ENCODE measurements at regions not wholly inside any gene's neighbourhood (a gene's known extent, or its start where the extent isn't known, plus 50 kb on each side); places are given as distances from the start of the nearest gene placed in this dataset.

DNA sequence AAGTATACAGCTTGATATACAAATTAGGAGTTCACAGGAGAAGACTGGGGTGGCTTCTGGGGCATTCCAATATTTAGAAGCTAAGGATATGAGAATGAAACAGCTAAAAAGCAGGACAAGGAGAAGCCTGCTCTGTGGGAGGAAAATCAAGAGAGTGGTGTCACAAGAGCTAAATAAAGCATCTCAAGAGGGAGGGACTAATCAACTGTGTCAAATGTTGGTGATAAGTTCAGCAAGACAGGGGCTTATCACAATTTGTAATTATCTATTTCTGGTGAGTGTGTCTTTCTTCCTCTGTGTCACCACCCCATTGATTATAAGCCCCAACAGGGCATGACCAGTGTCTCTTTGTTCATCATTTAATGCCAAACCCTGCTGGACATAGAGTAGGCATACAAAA lies 295.8 kb upstream of the DUSP10 start:
- no peak overlapping the region for H3K9ac ChIP-seq (ENCODE audit: low read length in 3 of 3)
- TF ChIP-seq, protein P1, sequence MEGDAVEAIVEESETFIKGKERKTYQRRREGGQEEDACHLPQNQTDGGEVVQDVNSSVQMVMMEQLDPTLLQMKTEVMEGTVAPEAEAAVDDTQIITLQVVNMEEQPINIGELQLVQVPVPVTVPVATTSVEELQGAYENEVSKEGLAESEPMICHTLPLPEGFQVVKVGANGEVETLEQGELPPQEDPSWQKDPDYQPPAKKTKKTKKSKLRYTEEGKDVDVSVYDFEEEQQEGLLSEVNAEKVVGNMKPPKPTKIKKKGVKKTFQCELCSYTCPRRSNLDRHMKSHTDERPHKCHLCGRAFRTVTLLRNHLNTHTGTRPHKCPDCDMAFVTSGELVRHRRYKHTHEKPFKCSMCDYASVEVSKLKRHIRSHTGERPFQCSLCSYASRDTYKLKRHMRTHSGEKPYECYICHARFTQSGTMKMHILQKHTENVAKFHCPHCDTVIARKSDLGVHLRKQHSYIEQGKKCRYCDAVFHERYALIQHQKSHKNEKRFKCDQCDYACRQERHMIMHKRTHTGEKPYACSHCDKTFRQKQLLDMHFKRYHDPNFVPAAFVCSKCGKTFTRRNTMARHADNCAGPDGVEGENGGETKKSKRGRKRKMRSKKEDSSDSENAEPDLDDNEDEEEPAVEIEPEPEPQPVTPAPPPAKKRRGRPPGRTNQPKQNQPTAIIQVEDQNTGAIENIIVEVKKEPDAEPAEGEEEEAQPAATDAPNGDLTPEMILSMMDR (IDR thresholded peaks at IDR 0.05; ENCODE audit: borderline replicate concordance, extremely low read depth, insufficient read depth): no peak
- H3K27me3 ChIP-seq (ENCODE audit: control insufficient read depth, insufficient read depth, low read length): no peaks in the 10 kb centered on the region
- intact Hi-C loops (cut with DNase I): no loop called here
- no peak for DNase-seq
- no peaks in the 10 kb centered on the region for H3K9me3 ChIP-seq (ENCODE audit: control insufficient read depth in 2 of 3, insufficient read depth in 1 of 3, low read length in 3 of 3)
- no peaks in the 10 kb centered on the region for H3K36me3 ChIP-seq (ENCODE audit: control insufficient read depth in 2 of 3, insufficient read depth in 3 of 3, low read length in 3 of 3)
- no peaks in the 10 kb centered on the region for H3K4me1 ChIP-seq (ENCODE audit: control insufficient read depth in 2 of 3, insufficient read depth in 2 of 3, low read depth in 1 of 3, low read length in 3 of 3)
- no peak for FAIRE-seq
- no peak overlapping the region for H3K4me3 ChIP-seq (ENCODE audit: low read length in 3 of 3)
- no peak overlapping the region for H3K27ac ChIP-seq (ENCODE audit: low read depth in 2 of 2, low read length in 2 of 2)

DNA sequence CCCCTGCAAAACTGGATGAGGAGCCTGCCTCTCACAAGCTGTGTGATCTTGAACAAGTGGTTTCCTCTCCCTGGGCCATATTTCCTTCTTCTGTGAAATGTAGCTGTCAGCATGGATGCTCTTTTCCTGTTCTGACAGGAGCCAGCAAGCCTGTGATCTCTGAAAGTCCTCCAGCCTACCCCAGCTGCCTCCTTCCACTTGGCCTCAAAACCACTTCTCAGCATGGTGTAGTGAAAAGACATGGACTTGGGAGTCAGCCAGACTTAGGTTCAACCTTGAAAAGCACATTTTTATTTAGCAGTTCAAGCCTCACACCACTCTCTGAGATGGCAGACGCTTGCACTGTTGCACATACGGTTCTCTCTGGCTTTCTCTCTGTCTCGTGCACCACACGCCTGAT lies 292.9 kb upstream of the DUSP10 start:
- H3K4me1 ChIP-seq (ENCODE audit: control insufficient read depth in 2 of 3, insufficient read depth in 2 of 3, low read depth in 1 of 3, low read length in 3 of 3): no peaks in the 10 kb centered on the region
- FAIRE-seq: no peak
- H3K27me3 ChIP-seq (ENCODE audit: control insufficient read depth, insufficient read depth, low read length): no peaks in the 10 kb centered on the region
- no peaks in the 10 kb centered on the region for H3K36me3 ChIP-seq (ENCODE audit: control insufficient read depth in 2 of 3, insufficient read depth in 3 of 3, low read length in 3 of 3)
- H3K27ac ChIP-seq (ENCODE audit: low read depth in 2 of 2, low read length in 2 of 2): no peak overlapping the region
- no peak for DNase-seq
- TF ChIP-seq, protein P1 (IDR thresholded peaks at IDR 0.05; ENCODE audit: borderline replicate concordance, extremely low read depth, insufficient read depth): no peak
- H3K4me3 ChIP-seq (ENCODE audit: low read length in 3 of 3): no peak overlapping the region
- no peak overlapping the region for H3K9ac ChIP-seq (ENCODE audit: low read length in 3 of 3)
- no peaks in the 10 kb centered on the region for H3K9me3 ChIP-seq (ENCODE audit: control insufficient read depth in 2 of 3, insufficient read depth in 1 of 3, low read length in 3 of 3)
- intact Hi-C loops (cut with DNase I): no loop called here

DNA sequence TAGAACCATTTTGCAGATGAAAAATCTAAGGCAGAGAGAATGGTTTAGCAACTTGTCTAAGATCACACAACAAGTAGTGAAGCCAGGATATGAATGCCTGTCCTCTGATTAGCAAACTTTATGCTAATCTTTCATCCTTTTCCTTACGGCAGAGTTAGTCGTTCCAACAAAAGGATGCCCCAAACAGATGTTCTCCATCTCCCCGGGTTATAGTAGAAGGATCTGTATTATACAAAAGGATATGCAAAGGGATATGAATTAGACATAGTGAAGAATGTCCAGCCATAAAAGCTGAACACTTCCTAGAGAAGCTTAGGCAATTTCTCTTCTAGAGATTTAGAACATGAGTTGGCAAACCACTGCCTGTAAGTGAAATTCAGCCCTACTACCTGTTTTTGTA lies 291.6 kb upstream of the DUSP10 start:
- intact Hi-C loops (cut with DNase I): no loop called here
- no peaks in the 10 kb centered on the region for H3K36me3 ChIP-seq (ENCODE audit: control insufficient read depth in 2 of 3, insufficient read depth in 3 of 3, low read length in 3 of 3)
- TF ChIP-seq, protein P1 (IDR thresholded peaks at IDR 0.05; ENCODE audit: borderline replicate concordance, extremely low read depth, insufficient read depth): no peak
- no peaks in the 10 kb centered on the region for H3K9me3 ChIP-seq (ENCODE audit: control insufficient read depth in 2 of 3, insufficient read depth in 1 of 3, low read length in 3 of 3)
- no peak for DNase-seq
- FAIRE-seq: no peak
- H3K27me3 ChIP-seq (ENCODE audit: control insufficient read depth, insufficient read depth, low read length): no peaks in the 10 kb centered on the region
- no peak overlapping the region for H3K9ac ChIP-seq (ENCODE audit: low read length in 3 of 3)
- H3K27ac ChIP-seq (ENCODE audit: low read depth in 2 of 2, low read length in 2 of 2): no peak overlapping the region
- no peak overlapping the region for H3K4me3 ChIP-seq (ENCODE audit: low read length in 3 of 3)
- no peaks in the 10 kb centered on the region for H3K4me1 ChIP-seq (ENCODE audit: control insufficient read depth in 2 of 3, insufficient read depth in 2 of 3, low read depth in 1 of 3, low read length in 3 of 3)

DNA sequence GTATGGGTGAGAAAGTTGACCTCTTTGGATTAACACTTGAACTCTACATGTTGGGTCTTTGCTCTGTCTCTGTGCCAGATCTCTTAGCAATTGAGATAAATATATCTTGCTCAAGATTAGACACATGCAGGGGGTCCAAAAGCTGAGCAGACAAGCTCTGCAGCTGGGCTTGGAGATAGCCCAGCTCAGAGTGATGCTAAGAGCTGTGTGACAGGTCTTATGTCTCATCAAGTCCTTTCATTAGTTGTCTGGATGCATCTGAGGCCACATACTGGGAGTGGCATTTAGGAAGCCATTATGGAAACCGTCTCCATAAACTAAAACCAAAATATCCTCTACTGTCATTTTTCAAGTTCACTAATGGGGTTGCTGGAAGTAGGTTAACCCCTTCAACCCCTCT lies 289.4 kb upstream of the DUSP10 start:
- FAIRE-seq: no peak
- no peaks in the 10 kb centered on the region for H3K9me3 ChIP-seq (ENCODE audit: control insufficient read depth in 2 of 3, insufficient read depth in 1 of 3, low read length in 3 of 3)
- no peak for DNase-seq
- H3K9ac ChIP-seq (ENCODE audit: low read length in 3 of 3): no peak overlapping the region
- H3K4me3 ChIP-seq (ENCODE audit: low read length in 3 of 3): no peak overlapping the region
- TF ChIP-seq, protein P1 (IDR thresholded peaks at IDR 0.05; ENCODE audit: borderline replicate concordance, extremely low read depth, insufficient read depth): no peak
- H3K27ac ChIP-seq (ENCODE audit: low read depth in 2 of 2, low read length in 2 of 2): no peak overlapping the region
- intact Hi-C loops (cut with DNase I): no loop called here
- H3K36me3 ChIP-seq (ENCODE audit: control insufficient read depth in 2 of 3, insufficient read depth in 3 of 3, low read length in 3 of 3): no peaks in the 10 kb centered on the region
- no peaks in the 10 kb centered on the region for H3K4me1 ChIP-seq (ENCODE audit: control insufficient read depth in 2 of 3, insufficient read depth in 2 of 3, low read depth in 1 of 3, low read length in 3 of 3)
- H3K27me3 ChIP-seq (ENCODE audit: control insufficient read depth, insufficient read depth, low read length): no peaks in the 10 kb centered on the region
